ENCODE measurements at regions not wholly inside any gene's neighbourhood (a gene's known extent, or its start where the extent isn't known, plus 50 kb on each side); places are given as distances from the start of the nearest gene placed in this dataset.

- TF ChIP-seq CTCF (conservative IDR thresholded peaks at IDR 0.05; ENCODE audit: low read depth, low read length) (no peak), POLR2A (IDR thresholded peaks at IDR 0.05; ENCODE audit: low read depth, low read length) (no peak), BHLHE40 (IDR thresholded peaks at IDR 0.05; ENCODE audit: low read depth, low read length) (no peak), CHD1 (IDR thresholded peaks at IDR 0.05; ENCODE audit: low read depth, low read length) (no peak), MXI1 (IDR thresholded peaks at IDR 0.05; ENCODE audit: borderline replicate concordance, low read depth, low read length) (no peak), FOS (IDR thresholded peaks at IDR 0.05; ENCODE audit: low read depth, low read length) (no peak), CEBPB (IDR thresholded peaks at IDR 0.05; ENCODE audit: low read depth, low read length) (no peak), RCOR1 (IDR thresholded peaks at IDR 0.05; ENCODE audit: insufficient replicate concordance, low read length) (no peak), ELK1 (IDR thresholded peaks at IDR 0.05; ENCODE audit: borderline replicate concordance, low read depth, low read length) (no peak), SMC3 (IDR thresholded peaks at IDR 0.05; ENCODE audit: low read depth, low read length) (no peak), RAD21 (IDR thresholded peaks at IDR 0.05; ENCODE audit: low read length) (no peak)
These were observed 56.6 kb upstream of the ARHGEF3 start for GRCh38 chr3:56858331-56858730.
